GM23338 (cell line): ENCODE measurements at regions not wholly inside any gene's neighbourhood (a gene's known extent, or its start where the extent isn't known, plus 50 kb on each side); places are given as distances from the start of the nearest gene placed in this dataset.

Experiments
- ATAC-seq: fragments of 200-7000 bp; cut with Tn5 transposase; 3 replicates; pipeline ENCODE4 v1.9.1; 2020
- DNase-seq: peaks from one replicate; pipeline ENCODE4 v3.0.0-alpha.2; 2015; ENCODE audit warnings: low spot score
- H2AFZ ChIP-seq: fragments of 200-600 bp; sonication (generic); 2 replicates; pipeline ENCODE4 v1.8.0; 2016; ENCODE audit warnings: antibody characterized with exemption, mild to moderate bottlenecking, moderate library complexity
- H3F3A ChIP-seq: fragments of 200-600 bp; sonication (generic); replicated peaks from 2 replicates; pipeline ENCODE4 v1.8.0; 2017; ENCODE audit warnings: antibody characterized with exemption, mixed run types, low read depth
- H3K27ac ChIP-seq: fragments of 200-600 bp; sonication (generic); 2 replicates; pipeline ENCODE4 v1.6.1; 2016; ENCODE audit warnings: low read depth
- H3K27me3 ChIP-seq: fragments of 200-600 bp; sonication (generic); 2 replicates; pipeline ENCODE4 v1.8.0; 2016; ENCODE audit warnings: mild to moderate bottlenecking, mixed run types, moderate library complexity; ENCODE audit not compliant: insufficient read depth
- H3K36me3 ChIP-seq: fragments of 200-600 bp; sonication (generic); 2 replicates; pipeline ENCODE4 v1.8.0; 2016; ENCODE audit warnings: mild to moderate bottlenecking; ENCODE audit not compliant: insufficient read depth
- H3K4me1 ChIP-seq: fragments of 200-600 bp; sonication (generic); 2 replicates; pipeline ENCODE4 v1.8.0; 2016; ENCODE audit warnings: mild to moderate bottlenecking, moderate library complexity; ENCODE audit not compliant: insufficient read depth
- H3K4me2 ChIP-seq: fragments of 200-600 bp; sonication (generic); 2 replicates; pipeline ENCODE4 v1.7.1; 2017; ENCODE audit warnings: mixed run types
- H3K4me3 ChIP-seq: fragments of 200-600 bp; sonication (generic); 2 replicates; pipeline ENCODE4 v1.6.1; 2016; ENCODE audit warnings: mixed run types
- H3K79me2 ChIP-seq: fragments of 200-600 bp; sonication (generic); replicated peaks from 2 replicates; pipeline ENCODE4 v1.8.0; 2017; ENCODE audit warnings: mild to moderate bottlenecking; ENCODE audit not compliant: insufficient read depth
- H3K9me2 ChIP-seq: fragments of 200-600 bp; sonication (generic); 2 replicates; pipeline ENCODE4 v1.8.0; 2017; ENCODE audit not compliant: insufficient read depth
- H4K20me1 ChIP-seq: fragments of 200-600 bp; sonication (generic); replicated peaks from 2 replicates; pipeline ENCODE4 v1.8.0; 2017; ENCODE audit warnings: mild to moderate bottlenecking; ENCODE audit not compliant: insufficient read depth
- H3K27ac Mint-ChIP-seq: 2 replicates; pipeline ENCODE4 v1.8.0; 2020; ENCODE audit warnings: inconsistent platforms, mild to moderate bottlenecking, moderate library complexity, mixed read lengths
- H3K27me3 Mint-ChIP-seq: 3 replicates; pipeline ENCODE4 v1.8.0; 2022; ENCODE audit warnings: low read depth, mild to moderate bottlenecking, moderate library complexity, mixed read lengths, inconsistent platforms; ENCODE audit not compliant: insufficient read depth, poor library complexity
- H3K36me3 Mint-ChIP-seq: 3 replicates; pipeline ENCODE4 v1.8.0; 2021; ENCODE audit warnings: low read depth, mild to moderate bottlenecking, inconsistent platforms, moderate library complexity, mixed read lengths
- H3K4me1 Mint-ChIP-seq: 3 replicates; pipeline ENCODE4 v1.8.0; 2020; ENCODE audit warnings: mild to moderate bottlenecking, inconsistent platforms, mixed read lengths
- H3K4me3 Mint-ChIP-seq: 3 replicates; pipeline ENCODE4 v1.8.0; 2021; ENCODE audit warnings: moderate library complexity, mild to moderate bottlenecking, inconsistent platforms, mixed read lengths
- H3K9me3 Mint-ChIP-seq: 3 replicates; pipeline ENCODE4 v1.8.0; 2020; ENCODE audit warnings: moderate library complexity, mild to moderate bottlenecking, inconsistent platforms, mixed read lengths
- CREB1 ChIP-seq: fragments of 250-450 bp; sonication (Bioruptor Pico); IDR thresholded peaks from 2 replicates; pipeline ENCODE4 v1.5.0; 2020; ENCODE audit warnings: low read depth, mild to moderate bottlenecking, moderate library complexity
- EZH2 ChIP-seq: fragments of 200-600 bp; sonication (generic); IDR thresholded peaks from one replicate; pipeline ENCODE4 v1.8.0; 2017; ENCODE audit warnings: antibody characterized with exemption, mild to moderate bottlenecking, low read depth; ENCODE audit not compliant: unreplicated experiment
- EZH2phosphoT487 ChIP-seq: fragments of 200-600 bp; sonication (generic); IDR thresholded peaks from one replicate; pipeline ENCODE4 v1.8.1; 2018; ENCODE audit warnings: antibody characterized with exemption; ENCODE audit not compliant: unreplicated experiment
- JUNB ChIP-seq: IDR thresholded peaks from one replicate; pipeline ENCODE4 v1.6.1; 2016; ENCODE audit warnings: antibody characterized with exemption; ENCODE audit not compliant: unreplicated experiment
- NANOG ChIP-seq: IDR thresholded peaks from 2 replicates; pipeline ENCODE4 v1.6.1; 2016; ENCODE audit warnings: antibody characterized with exemption, borderline replicate concordance
- POLR2AphosphoS5 ChIP-seq: IDR thresholded peaks from 2 replicates; pipeline ENCODE4 v1.6.1; 2016; ENCODE audit warnings: antibody characterized with exemption, low read depth
- STAT1 ChIP-seq: IDR thresholded peaks from one replicate; pipeline ENCODE4 v1.6.1; 2016; ENCODE audit warnings: antibody characterized with exemption; ENCODE audit not compliant: unreplicated experiment
- ZNF114 ChIP-seq: fragments of 250-450 bp; sonication (Bioruptor Pico); IDR thresholded peaks from 2 replicates; pipeline ENCODE4 v1.5.0; 2020; ENCODE audit warnings: mild to moderate bottlenecking, moderate library complexity
- ZNF331 ChIP-seq: fragments of 250-450 bp; sonication (Bioruptor Pico); IDR thresholded peaks from 2 replicates; pipeline ENCODE4 v1.5.0; 2020; ENCODE audit warnings: low read depth, mild to moderate bottlenecking, moderate library complexity
- TF ChIP-seq, protein P1 (sequence below): fragments of 250-450 bp; sonication (Bioruptor Pico); IDR thresholded peaks from 2 replicates; pipeline ENCODE4 v1.5.0; 2020; ENCODE audit warnings: mild to moderate bottlenecking, moderate library complexity
- TF ChIP-seq, protein P2 (sequence below), 2 experiments: fragments of 200-600 bp in 1 of 2; sonication (generic) in 1 of 2; conservative IDR thresholded peaks; 2 replicates each; pipeline versions ENCODE4 v1.5.1 to v1.6.1; 2016 to 2017; ENCODE audit warnings: antibody characterized with exemption in 2 of 2, low read depth in 2 of 2, mild to moderate bottlenecking in 2 of 2, moderate library complexity in 1 of 2
- TF ChIP-seq, protein P3 (sequence below): IDR thresholded peaks from one replicate; pipeline ENCODE4 v1.6.1; 2018; ENCODE audit warnings: antibody characterized with exemption; ENCODE audit not compliant: unreplicated experiment
- TF ChIP-seq, protein P4 (sequence below): IDR thresholded peaks from 2 replicates; pipeline ENCODE4 v1.6.1; 2016; ENCODE audit warnings: antibody characterized with exemption

DNA sequence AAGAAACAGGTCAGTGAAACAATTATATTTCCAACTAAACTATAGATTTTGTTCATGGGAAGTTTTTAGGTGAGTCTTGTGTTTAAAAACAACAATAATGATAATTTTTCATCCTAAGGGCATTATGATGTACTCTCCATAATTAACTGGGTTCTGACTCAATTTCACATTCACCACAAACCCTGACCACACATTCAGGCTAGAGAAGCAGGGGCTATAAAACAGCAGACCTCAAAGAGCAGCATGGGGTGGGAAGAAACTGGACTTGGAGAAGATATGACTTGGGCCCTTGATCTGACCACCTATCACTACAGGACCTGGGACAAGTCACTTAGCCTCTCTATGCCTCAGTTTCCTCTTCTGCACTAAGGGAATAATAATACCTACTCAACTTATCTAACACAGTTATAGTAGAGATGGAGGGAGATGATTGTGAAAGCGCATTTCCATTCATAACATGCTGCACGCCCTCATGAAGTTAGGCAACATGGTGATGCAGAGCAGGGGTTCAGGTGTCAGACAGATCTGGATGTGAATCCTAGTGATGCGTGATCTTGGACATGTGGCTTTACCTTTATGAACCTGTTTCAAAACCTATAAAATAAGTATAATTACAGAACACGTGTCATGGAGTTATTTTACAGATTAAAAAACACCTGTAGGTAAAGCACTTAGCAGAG, 63.0 kb upstream of the ACP3 start:
- no peak overlapping the region for H3K4me2 ChIP-seq
- DNase-seq = no peak
- no peak for ATAC-seq
- H2AFZ ChIP-seq = no peak overlapping the region
- H3K4me3 ChIP-seq = no peak overlapping the region
- H3F3A ChIP-seq = no peaks in the 10 kb centered on the region
- H3K27ac Mint-ChIP-seq = no peak overlapping the region
- H3K79me2 ChIP-seq = no peaks in the 10 kb centered on the region
- no peaks in the 10 kb centered on the region for H3K27me3 ChIP-seq
- H3K36me3 Mint-ChIP-seq = no peaks in the 10 kb centered on the region
- no peaks in the 10 kb centered on the region for H3K9me2 ChIP-seq
- H3K36me3 ChIP-seq = no peaks in the 10 kb centered on the region
- TF ChIP-seq JUNB (no peak), ZNF331 (CRISPR knock-in tag) (no peak), EZH2phosphoT487 (no peak), EZH2 (no peak), STAT1 (no peak), NANOG (no peak), CREB1 (CRISPR knock-in tag) (no peak), POLR2AphosphoS5 (no peak), ZNF114 (CRISPR knock-in tag) (no peak)
- TF ChIP-seq, protein P1, sequence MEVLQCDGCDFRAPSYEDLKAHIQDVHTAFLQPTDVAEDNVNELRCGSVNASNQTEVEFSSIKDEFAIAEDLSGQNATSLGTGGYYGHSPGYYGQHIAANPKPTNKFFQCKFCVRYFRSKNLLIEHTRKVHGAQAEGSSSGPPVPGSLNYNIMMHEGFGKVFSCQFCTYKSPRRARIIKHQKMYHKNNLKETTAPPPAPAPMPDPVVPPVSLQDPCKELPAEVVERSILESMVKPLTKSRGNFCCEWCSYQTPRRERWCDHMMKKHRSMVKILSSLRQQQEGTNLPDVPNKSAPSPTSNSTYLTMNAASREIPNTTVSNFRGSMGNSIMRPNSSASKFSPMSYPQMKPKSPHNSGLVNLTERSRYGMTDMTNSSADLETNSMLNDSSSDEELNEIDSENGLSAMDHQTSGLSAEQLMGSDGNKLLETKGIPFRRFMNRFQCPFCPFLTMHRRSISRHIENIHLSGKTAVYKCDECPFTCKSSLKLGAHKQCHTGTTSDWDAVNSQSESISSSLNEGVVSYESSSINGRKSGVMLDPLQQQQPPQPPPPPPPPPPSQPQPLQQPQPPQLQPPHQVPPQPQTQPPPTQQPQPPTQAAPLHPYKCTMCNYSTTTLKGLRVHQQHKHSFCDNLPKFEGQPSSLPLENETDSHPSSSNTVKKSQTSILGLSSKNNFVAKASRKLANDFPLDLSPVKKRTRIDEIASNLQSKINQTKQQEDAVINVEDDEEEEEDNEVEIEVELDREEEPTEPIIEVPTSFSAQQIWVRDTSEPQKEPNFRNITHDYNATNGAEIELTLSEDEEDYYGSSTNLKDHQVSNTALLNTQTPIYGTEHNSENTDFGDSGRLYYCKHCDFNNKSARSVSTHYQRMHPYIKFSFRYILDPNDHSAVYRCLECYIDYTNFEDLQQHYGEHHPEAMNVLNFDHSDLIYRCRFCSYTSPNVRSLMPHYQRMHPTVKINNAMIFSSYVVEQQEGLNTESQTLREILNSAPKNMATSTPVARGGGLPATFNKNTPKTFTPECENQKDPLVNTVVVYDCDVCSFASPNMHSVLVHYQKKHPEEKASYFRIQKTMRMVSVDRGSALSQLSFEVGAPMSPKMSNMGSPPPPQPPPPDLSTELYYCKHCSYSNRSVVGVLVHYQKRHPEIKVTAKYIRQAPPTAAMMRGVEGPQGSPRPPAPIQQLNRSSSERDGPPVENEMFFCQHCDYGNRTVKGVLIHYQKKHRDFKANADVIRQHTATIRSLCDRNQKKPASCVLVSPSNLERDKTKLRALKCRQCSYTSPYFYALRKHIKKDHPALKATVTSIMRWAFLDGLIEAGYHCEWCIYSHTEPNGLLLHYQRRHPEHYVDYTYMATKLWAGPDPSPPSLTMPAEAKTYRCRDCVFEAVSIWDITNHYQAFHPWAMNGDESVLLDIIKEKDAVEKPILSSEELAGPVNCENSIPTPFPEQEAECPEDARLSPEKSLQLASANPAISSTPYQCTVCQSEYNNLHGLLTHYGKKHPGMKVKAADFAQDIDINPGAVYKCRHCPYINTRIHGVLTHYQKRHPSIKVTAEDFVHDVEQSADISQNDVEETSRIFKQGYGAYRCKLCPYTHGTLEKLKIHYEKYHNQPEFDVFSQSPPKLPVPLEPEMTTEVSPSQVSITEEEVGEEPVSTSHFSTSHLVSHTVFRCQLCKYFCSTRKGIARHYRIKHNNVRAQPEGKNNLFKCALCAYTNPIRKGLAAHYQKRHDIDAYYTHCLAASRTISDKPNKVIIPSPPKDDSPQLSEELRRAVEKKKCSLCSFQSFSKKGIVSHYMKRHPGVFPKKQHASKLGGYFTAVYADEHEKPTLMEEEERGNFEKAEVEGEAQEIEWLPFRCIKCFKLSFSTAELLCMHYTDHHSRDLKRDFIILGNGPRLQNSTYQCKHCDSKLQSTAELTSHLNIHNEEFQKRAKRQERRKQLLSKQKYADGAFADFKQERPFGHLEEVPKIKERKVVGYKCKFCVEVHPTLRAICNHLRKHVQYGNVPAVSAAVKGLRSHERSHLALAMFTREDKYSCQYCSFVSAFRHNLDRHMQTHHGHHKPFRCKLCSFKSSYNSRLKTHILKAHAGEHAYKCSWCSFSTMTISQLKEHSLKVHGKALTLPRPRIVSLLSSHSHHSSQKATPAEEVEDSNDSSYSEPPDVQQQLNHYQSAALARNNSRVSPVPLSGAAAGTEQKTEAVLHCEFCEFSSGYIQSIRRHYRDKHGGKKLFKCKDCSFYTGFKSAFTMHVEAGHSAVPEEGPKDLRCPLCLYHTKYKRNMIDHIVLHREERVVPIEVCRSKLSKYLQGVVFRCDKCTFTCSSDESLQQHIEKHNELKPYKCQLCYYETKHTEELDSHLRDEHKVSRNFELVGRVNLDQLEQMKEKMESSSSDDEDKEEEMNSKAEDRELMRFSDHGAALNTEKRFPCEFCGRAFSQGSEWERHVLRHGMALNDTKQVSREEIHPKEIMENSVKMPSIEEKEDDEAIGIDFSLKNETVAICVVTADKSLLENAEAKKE (CRISPR knock-in tag) = no peak
- TF ChIP-seq, protein P2, sequence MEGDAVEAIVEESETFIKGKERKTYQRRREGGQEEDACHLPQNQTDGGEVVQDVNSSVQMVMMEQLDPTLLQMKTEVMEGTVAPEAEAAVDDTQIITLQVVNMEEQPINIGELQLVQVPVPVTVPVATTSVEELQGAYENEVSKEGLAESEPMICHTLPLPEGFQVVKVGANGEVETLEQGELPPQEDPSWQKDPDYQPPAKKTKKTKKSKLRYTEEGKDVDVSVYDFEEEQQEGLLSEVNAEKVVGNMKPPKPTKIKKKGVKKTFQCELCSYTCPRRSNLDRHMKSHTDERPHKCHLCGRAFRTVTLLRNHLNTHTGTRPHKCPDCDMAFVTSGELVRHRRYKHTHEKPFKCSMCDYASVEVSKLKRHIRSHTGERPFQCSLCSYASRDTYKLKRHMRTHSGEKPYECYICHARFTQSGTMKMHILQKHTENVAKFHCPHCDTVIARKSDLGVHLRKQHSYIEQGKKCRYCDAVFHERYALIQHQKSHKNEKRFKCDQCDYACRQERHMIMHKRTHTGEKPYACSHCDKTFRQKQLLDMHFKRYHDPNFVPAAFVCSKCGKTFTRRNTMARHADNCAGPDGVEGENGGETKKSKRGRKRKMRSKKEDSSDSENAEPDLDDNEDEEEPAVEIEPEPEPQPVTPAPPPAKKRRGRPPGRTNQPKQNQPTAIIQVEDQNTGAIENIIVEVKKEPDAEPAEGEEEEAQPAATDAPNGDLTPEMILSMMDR (conservative IDR thresholded peaks at IDR 0.05; ENCODE audit: low read depth in 2 of 2) = no peak
- TF ChIP-seq, protein P3, sequence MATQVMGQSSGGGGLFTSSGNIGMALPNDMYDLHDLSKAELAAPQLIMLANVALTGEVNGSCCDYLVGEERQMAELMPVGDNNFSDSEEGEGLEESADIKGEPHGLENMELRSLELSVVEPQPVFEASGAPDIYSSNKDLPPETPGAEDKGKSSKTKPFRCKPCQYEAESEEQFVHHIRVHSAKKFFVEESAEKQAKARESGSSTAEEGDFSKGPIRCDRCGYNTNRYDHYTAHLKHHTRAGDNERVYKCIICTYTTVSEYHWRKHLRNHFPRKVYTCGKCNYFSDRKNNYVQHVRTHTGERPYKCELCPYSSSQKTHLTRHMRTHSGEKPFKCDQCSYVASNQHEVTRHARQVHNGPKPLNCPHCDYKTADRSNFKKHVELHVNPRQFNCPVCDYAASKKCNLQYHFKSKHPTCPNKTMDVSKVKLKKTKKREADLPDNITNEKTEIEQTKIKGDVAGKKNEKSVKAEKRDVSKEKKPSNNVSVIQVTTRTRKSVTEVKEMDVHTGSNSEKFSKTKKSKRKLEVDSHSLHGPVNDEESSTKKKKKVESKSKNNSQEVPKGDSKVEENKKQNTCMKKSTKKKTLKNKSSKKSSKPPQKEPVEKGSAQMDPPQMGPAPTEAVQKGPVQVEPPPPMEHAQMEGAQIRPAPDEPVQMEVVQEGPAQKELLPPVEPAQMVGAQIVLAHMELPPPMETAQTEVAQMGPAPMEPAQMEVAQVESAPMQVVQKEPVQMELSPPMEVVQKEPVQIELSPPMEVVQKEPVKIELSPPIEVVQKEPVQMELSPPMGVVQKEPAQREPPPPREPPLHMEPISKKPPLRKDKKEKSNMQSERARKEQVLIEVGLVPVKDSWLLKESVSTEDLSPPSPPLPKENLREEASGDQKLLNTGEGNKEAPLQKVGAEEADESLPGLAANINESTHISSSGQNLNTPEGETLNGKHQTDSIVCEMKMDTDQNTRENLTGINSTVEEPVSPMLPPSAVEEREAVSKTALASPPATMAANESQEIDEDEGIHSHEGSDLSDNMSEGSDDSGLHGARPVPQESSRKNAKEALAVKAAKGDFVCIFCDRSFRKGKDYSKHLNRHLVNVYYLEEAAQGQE = no peak
- TF ChIP-seq, protein P4, sequence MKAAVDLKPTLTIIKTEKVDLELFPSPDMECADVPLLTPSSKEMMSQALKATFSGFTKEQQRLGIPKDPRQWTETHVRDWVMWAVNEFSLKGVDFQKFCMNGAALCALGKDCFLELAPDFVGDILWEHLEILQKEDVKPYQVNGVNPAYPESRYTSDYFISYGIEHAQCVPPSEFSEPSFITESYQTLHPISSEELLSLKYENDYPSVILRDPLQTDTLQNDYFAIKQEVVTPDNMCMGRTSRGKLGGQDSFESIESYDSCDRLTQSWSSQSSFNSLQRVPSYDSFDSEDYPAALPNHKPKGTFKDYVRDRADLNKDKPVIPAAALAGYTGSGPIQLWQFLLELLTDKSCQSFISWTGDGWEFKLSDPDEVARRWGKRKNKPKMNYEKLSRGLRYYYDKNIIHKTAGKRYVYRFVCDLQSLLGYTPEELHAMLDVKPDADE = no peak
- no peaks in the 10 kb centered on the region for H4K20me1 ChIP-seq
- H3K27me3 Mint-ChIP-seq = peaks cover 2% of the 10 kb centered on the region
- H3K4me1 ChIP-seq = no peaks in the 10 kb centered on the region
- no peak overlapping the region for H3K4me3 Mint-ChIP-seq
- no peak overlapping the region for H3K27ac ChIP-seq
- H3K4me1 Mint-ChIP-seq = peaks cover 4% of the 10 kb centered on the region; the same call in 2 of the 3 replicates
- no peaks in the 10 kb centered on the region for H3K9me3 Mint-ChIP-seq
